ENCODE measurements at regions not wholly inside any gene's neighbourhood (a gene's known extent, or its start where the extent isn't known, plus 50 kb on each side); places are given as distances from the start of the nearest gene placed in this dataset.
A peak's percentile ranks its signal among the peaks of the same experiment; 100 is the strongest.

- DNase-seq = no peak
Observed at GRCh38 chr21:24045373-24045772, 1561.9 kb downstream of the MRPL39 start.

GRCh38 chr21:24042687-24043086, 1564.6 kb downstream of the MRPL39 start:
- no peak for DNase-seq

- DNase-seq = no peak
Observed at GRCh38 chr21:24032709-24033232, 1574.5 kb downstream of the MRPL39 start.

GRCh38 chr21:24027396-24027795, 1579.9 kb downstream of the MRPL39 start:
- DNase-seq = no peak

- no peak for DNase-seq
Observed at GRCh38 chr21:24025101-24025500, 1582.2 kb downstream of the MRPL39 start.

- no peak for DNase-seq
Observed at GRCh38 chr21:24023936-24024335, 1583.3 kb downstream of the MRPL39 start.

GRCh38 chr21:24023402-24023801, 1583.9 kb downstream of the MRPL39 start:
- DNase-seq = no peak

- no peak for DNase-seq
Observed at GRCh38 chr21:24014381-24014780, 1592.9 kb downstream of the MRPL39 start.

- no peak for DNase-seq
Observed at GRCh38 chr21:24011087-24011486, 1596.2 kb downstream of the MRPL39 start.

GRCh38 chr21:24007592-24007991, 1599.7 kb downstream of the MRPL39 start:
- DNase-seq = no peak

- DNase-seq = no peak
Observed at GRCh38 chr21:23986987-23987386, 1620.3 kb downstream of the MRPL39 start.

- DNase-seq = no peak
Observed at GRCh38 chr21:23986214-23986613, 1621.1 kb downstream of the MRPL39 start.

GRCh38 chr21:23982546-23982945, 1624.7 kb downstream of the MRPL39 start:
- no peak for DNase-seq

- no peak for DNase-seq
Observed at GRCh38 chr21:23977971-23978370, 1629.3 kb downstream of the MRPL39 start.

GRCh38 chr21:23968722-23969647, 1638.3 kb downstream of the MRPL39 start:
- DNase-seq = peak; percentile 84

- no peak for DNase-seq
Observed at GRCh38 chr21:23968008-23968407, 1639.3 kb downstream of the MRPL39 start.

GRCh38 chr21:23963454-23963853, 1643.8 kb downstream of the MRPL39 start:
- no peak for DNase-seq

- DNase-seq = no peak
Observed at GRCh38 chr21:23960769-23961168, 1646.5 kb downstream of the MRPL39 start.

GRCh38 chr21:23955135-23955843, 1652.0 kb downstream of the MRPL39 start:
- no peak for DNase-seq

- no peak for DNase-seq
Observed at GRCh38 chr21:23952269-23952668, 1655.0 kb downstream of the MRPL39 start.

- no peak for DNase-seq
Observed at GRCh38 chr21:23951251-23951650, 1656.0 kb downstream of the MRPL39 start.

GRCh38 chr21:23950344-23950743, 1656.9 kb downstream of the MRPL39 start:
- no peak for DNase-seq

- no peak for DNase-seq
Observed at GRCh38 chr21:23949493-23949892, 1657.8 kb downstream of the MRPL39 start.

Measured in CD4-positive, alpha-beta T cell treated with Interleukin-12 subunit alpha and Interleukin-12 subunit beta, for 1 hour (primary cell).